ENCODE measurements at regions not wholly inside any gene's neighbourhood (a gene's known extent, or its start where the extent isn't known, plus 50 kb on each side); places are given as distances from the start of the nearest gene placed in this dataset.

DNA sequence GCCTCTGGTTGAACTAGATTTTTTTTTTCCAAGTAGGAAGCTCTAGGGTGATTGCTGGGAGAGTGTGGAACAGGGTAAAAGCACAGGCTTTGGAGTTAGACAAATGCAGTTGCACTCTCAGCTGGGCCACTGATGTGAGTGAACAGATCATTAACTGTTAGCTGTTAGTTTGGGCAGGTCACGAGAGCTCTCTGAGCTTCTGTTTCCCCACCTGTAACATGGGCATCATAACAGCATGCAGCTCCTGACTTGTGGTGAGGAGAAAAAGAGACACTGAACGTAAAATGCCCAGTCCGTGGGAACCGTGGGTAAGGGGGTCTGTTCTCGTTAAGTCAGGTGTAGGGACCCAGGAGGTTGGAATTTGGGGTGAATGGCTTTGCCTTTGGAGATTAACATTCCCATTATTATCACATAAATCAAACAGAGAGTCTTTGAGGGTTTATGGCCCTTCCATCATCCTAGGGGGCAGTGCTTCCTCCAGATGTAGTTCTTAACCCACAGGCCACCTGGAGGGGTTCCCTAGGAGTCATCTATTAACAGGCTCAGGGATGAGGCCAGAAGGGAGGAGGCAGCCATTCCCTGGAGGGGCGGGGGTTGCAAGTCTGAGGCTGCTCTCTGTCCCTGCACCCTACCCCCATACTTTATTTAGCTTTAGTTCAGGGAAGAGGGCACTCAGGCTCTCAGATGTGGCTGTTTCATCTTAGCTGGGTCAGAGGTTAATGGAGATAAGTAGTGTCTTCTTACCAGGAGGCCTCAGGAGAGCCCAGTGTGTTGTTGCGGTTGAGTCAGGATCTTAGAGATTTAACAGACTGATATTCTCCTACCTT, 135.2 kb downstream of the DACT1 start:
- TF ChIP-seq POLR2A (IDR thresholded peaks at IDR 0.05) (no peak), CTCF (IDR thresholded peaks at IDR 0.05) (no peak), POLR2AphosphoS5 (IDR thresholded peaks at IDR 0.05) (no peak)
